PC-9 (cell line): ENCODE measurements at regions not wholly inside any gene's neighbourhood (a gene's known extent, or its start where the extent isn't known, plus 50 kb on each side); places are given as distances from the start of the nearest gene placed in this dataset.

ENCODE experiments used
- BruUV-seq: library from RNA; stranded (reverse); fragments of 400-500 nt; replicated peaks from 2 replicates; lab custom pipeline; 2021; lab: Mats Ljungman, UMichigan
- CTCF ChIA-PET: fragments of 300-600 bp; sonication (Branson Sonifier 250); formaldehyde crosslinking; loops from one replicate; lab custom pipeline; 2022; ENCODE audit warnings: antibody characterized with exemption; lab: Charles Lee
- POLR2A ChIA-PET: fragments of 300-600 bp; sonication (Branson Sonifier 250); formaldehyde crosslinking; loops from one replicate; lab custom pipeline; 2022; ENCODE audit warnings: antibody characterized with exemption; ENCODE audit not compliant: unreplicated experiment; lab: Charles Lee
- DNase-seq, 2 experiments: peaks; one replicate each; pipeline versions ENCODE4 v3.0.0 to v3.0.0-alpha.2; 2015 to 2022; ENCODE audit warnings: mixed read lengths in 1 of 2
- H2AFZ ChIP-seq: fragments of 200-600 bp; sonication (generic); 2 replicates; pipeline ENCODE4 v1.8.1; 2017; ENCODE audit warnings: antibody characterized with exemption
- H3F3A ChIP-seq: fragments of 200-600 bp; sonication (generic); 2 replicates; pipeline ENCODE4 v1.8.1; 2017; ENCODE audit warnings: antibody characterized with exemption, mild to moderate bottlenecking, low read depth; ENCODE audit not compliant: insufficient read depth
- H3K27ac ChIP-seq: fragments of 200-600 bp; sonication (generic); 2 replicates; pipeline ENCODE4 v1.6.1; 2016; ENCODE audit warnings: mixed run types
- H3K27me3 ChIP-seq: fragments of 200-600 bp; sonication (generic); 2 replicates; pipeline ENCODE4 v1.6.1; 2016; ENCODE audit warnings: low read depth, mixed run types; ENCODE audit not compliant: insufficient read depth
- H3K36me3 ChIP-seq: fragments of 200-600 bp; sonication (generic); 2 replicates; pipeline ENCODE4 v1.6.1; 2016; ENCODE audit warnings: low read depth, mixed run types
- H3K4me1 ChIP-seq: fragments of 200-600 bp; sonication (generic); replicated peaks from 2 replicates; pipeline ENCODE4 v1.6.1; 2016; ENCODE audit warnings: mixed run types; ENCODE audit not compliant: insufficient read depth
- H3K4me2 ChIP-seq: fragments of 200-600 bp; sonication (generic); 2 replicates; pipeline ENCODE4 v1.6.1; 2017; ENCODE audit warnings: mixed run types
- H3K4me3 ChIP-seq: fragments of 200-600 bp; sonication (generic); 2 replicates; pipeline ENCODE4 v1.6.1; 2016; ENCODE audit warnings: mixed run types
- H3K79me2 ChIP-seq: fragments of 200-600 bp; sonication (generic); 2 replicates; pipeline ENCODE4 v1.6.1; 2017; ENCODE audit warnings: low read depth, mixed run types
- H3K9me2 ChIP-seq: fragments of 200-600 bp; sonication (generic); 2 replicates; pipeline ENCODE4 v1.8.1; 2017; ENCODE audit warnings: mild to moderate bottlenecking; ENCODE audit not compliant: insufficient read depth
- H3K9me3 ChIP-seq: fragments of 200-600 bp; sonication (generic); 2 replicates; pipeline ENCODE4 v1.8.1; 2016; ENCODE audit warnings: low read depth; ENCODE audit not compliant: insufficient read depth
- H4K20me1 ChIP-seq: fragments of 200-600 bp; sonication (generic); 2 replicates; pipeline ENCODE4 v1.8.1; 2017; ENCODE audit not compliant: insufficient read depth
- CTCF ChIP-seq: fragments of 200-600 bp; sonication (generic); conservative IDR thresholded peaks from 2 replicates; pipeline ENCODE4 v1.6.1; 2017; ENCODE audit warnings: mixed run types, antibody characterized with exemption, mild to moderate bottlenecking, moderate library complexity
- EZH2 ChIP-seq: fragments of 200-600 bp; sonication (generic); IDR thresholded peaks from 2 replicates; pipeline ENCODE4 v1.8.0; 2017; ENCODE audit warnings: antibody characterized with exemption, low read depth
- intact Hi-C: fragments of 100-400 bp; cut with micrococcal nuclease; formaldehyde crosslinking; loops from one replicate; pipeline ENCODE4 v1.10.0; 2022; ENCODE audit not compliant: unreplicated experiment

- Histone ChIP-seq H3K9me3 (no peaks in the 10 kb centered on the region), H3K4me2 (no peak overlapping the region), H3K27ac (no peak overlapping the region), H2AFZ (no peak overlapping the region), H3K9me2 (no peaks in the 10 kb centered on the region), H4K20me1 (no peaks in the 10 kb centered on the region), H3K79me2 (no peaks in the 10 kb centered on the region), H3K27me3 (no peaks in the 10 kb centered on the region), H3K36me3 (no peaks in the 10 kb centered on the region), H3F3A (no peaks in the 10 kb centered on the region), H3K4me1 (no peaks in the 10 kb centered on the region), H3K4me3 (no peak overlapping the region)
- ChIA-PET CTCF (no interaction called here), POLR2A (no interaction called here)
- intact Hi-C loops, result no loop called here
- no TSS peak for BruUV-seq
- no peak for TF ChIP-seq EZH2
- no peak for TF ChIP-seq CTCF
- DNase-seq, result no peak
Observed at GRCh38 chr9:115770521-115770920, 383.1 kb upstream of the PAPPA start.

- Histone ChIP-seq H3K4me3 (no peak overlapping the region), H4K20me1 (no peaks in the 10 kb centered on the region; the same call in 1 of the 2 replicates), H3K9me2 (no peaks in the 10 kb centered on the region), H3F3A (no peaks in the 10 kb centered on the region), H3K27ac (no peak overlapping the region), H3K27me3 (no peaks in the 10 kb centered on the region), H3K4me2 (no peak overlapping the region), H3K9me3 (no peaks in the 10 kb centered on the region), H3K36me3 (no peaks in the 10 kb centered on the region), H2AFZ (no peak overlapping the region; the same call in 1 of the 2 replicates), H3K4me1 (no peaks in the 10 kb centered on the region), H3K79me2 (no peaks in the 10 kb centered on the region)
- intact Hi-C loops, result no loop called here
- BruUV-seq, result no TSS peak
- TF ChIP-seq CTCF (no peak), EZH2 (no peak)
- ChIA-PET POLR2A (no interaction called here), CTCF (no interaction called here)
- DNase-seq, result no peak
Observed at GRCh38 chr9:115775659-115776058, 377.9 kb upstream of the PAPPA start.

GRCh38 chr9:115777610-115778009, 376.0 kb upstream of the PAPPA start:
- TF ChIP-seq EZH2, result no peak
- TF ChIP-seq CTCF, result no peak
- H3K4me1 ChIP-seq, result no peaks in the 10 kb centered on the region
- no peaks in the 10 kb centered on the region for H3K27me3 ChIP-seq
- no peaks in the 10 kb centered on the region for H3F3A ChIP-seq
- H3K27ac ChIP-seq, result no peak overlapping the region
- POLR2A ChIA-PET, result no interaction called here
- no peak overlapping the region for H2AFZ ChIP-seq
- no peak overlapping the region for H3K4me3 ChIP-seq
- CTCF ChIA-PET, result no interaction called here
- H4K20me1 ChIP-seq, result no peaks in the 10 kb centered on the region; the same call in 1 of the 2 replicates
- no peaks in the 10 kb centered on the region for H3K79me2 ChIP-seq
- intact Hi-C loops, result no loop called here
- no peaks in the 10 kb centered on the region for H3K9me2 ChIP-seq
- no peak for DNase-seq
- no peaks in the 10 kb centered on the region for H3K36me3 ChIP-seq
- no TSS peak for BruUV-seq
- H3K4me2 ChIP-seq, result no peak overlapping the region
- H3K9me3 ChIP-seq, result no peaks in the 10 kb centered on the region
